ENCODE measurements at regions not wholly inside any gene's neighbourhood (a gene's known extent, or its start where the extent isn't known, plus 50 kb on each side); places are given as distances from the start of the nearest gene placed in this dataset.

- no peak overlapping the region for H3K4me3 ChIP-seq (replicated peaks; ENCODE audit: low read depth, low read length)
- DNase-seq (ENCODE audit: extremely low read depth, low read depth), result no peak
- TF ChIP-seq CTCF (IDR thresholded peaks at IDR 0.05; ENCODE audit: low read depth, low read length, missing control alignments), result no peak
These were observed 112.9 kb upstream of the SLC6A11 start for GRCh38 chr3:10702961-10703740.

GRCh38 chr3:10703875-10704274, 112.2 kb upstream of the SLC6A11 start:
- DNase-seq (ENCODE audit: extremely low read depth, low read depth), result no peak
- TF ChIP-seq CTCF (IDR thresholded peaks at IDR 0.05; ENCODE audit: low read depth, low read length, missing control alignments), result peak; percentile 13
- H3K4me3 ChIP-seq (replicated peaks; ENCODE audit: low read depth, low read length), result no peak overlapping the region

- no peak overlapping the region for H3K4me3 ChIP-seq (replicated peaks; ENCODE audit: low read depth, low read length)
- no peak for DNase-seq (ENCODE audit: extremely low read depth, low read depth)
- no peak for TF ChIP-seq CTCF (IDR thresholded peaks at IDR 0.05; ENCODE audit: low read depth, low read length, missing control alignments)
These were observed 109.8 kb upstream of the SLC6A11 start for GRCh38 chr3:10706156-10706739.

GRCh38 chr3:10706740-10707399, 109.2 kb upstream of the SLC6A11 start:
- TF ChIP-seq CTCF (IDR thresholded peaks at IDR 0.05; ENCODE audit: low read depth, low read length, missing control alignments), result no peak
- no peak overlapping the region for H3K4me3 ChIP-seq (replicated peaks; ENCODE audit: low read depth, low read length)
- no peak for DNase-seq (ENCODE audit: extremely low read depth, low read depth)

- no peak overlapping the region for H3K4me3 ChIP-seq (replicated peaks; ENCODE audit: low read depth, low read length)
- no peak for TF ChIP-seq CTCF (IDR thresholded peaks at IDR 0.05; ENCODE audit: low read depth, low read length, missing control alignments)
- DNase-seq (ENCODE audit: extremely low read depth, low read depth), result no peak
These were observed 108.4 kb upstream of the SLC6A11 start for GRCh38 chr3:10707400-10708215.

GRCh38 chr3:10708216-10708893, 107.7 kb upstream of the SLC6A11 start:
- TF ChIP-seq CTCF (IDR thresholded peaks at IDR 0.05; ENCODE audit: low read depth, low read length, missing control alignments), result no peak
- H3K4me3 ChIP-seq (replicated peaks; ENCODE audit: low read depth, low read length), result no peak overlapping the region
- DNase-seq (ENCODE audit: extremely low read depth, low read depth), result no peak

All from HFF-Myc (cell line).